AG09319 (cell line): ENCODE measurements at regions not wholly inside any gene's neighbourhood (a gene's known extent, or its start where the extent isn't known, plus 50 kb on each side); places are given as distances from the start of the nearest gene placed in this dataset.

ENCODE experiments used
- DNase-seq: peaks from one replicate; pipeline ENCODE4 v3.0.0-alpha.2; 2010; ENCODE audit warnings: low read depth; ENCODE audit errors: extremely low read depth
- CTCF ChIP-seq: IDR thresholded peaks from 2 replicates; pipeline ENCODE4 v1.5.1; 2011; ENCODE audit warnings: low read depth, mild to moderate bottlenecking, inconsistent platforms, low read length, moderate library complexity

GRCh38 chr2:193867454-193867853, 1672.7 kb upstream of the TMEFF2 start:
- no peak for TF ChIP-seq CTCF
- no peak for DNase-seq

GRCh38 chr2:193861557-193861956, 1666.8 kb upstream of the TMEFF2 start:
- DNase-seq: no peak
- no peak for TF ChIP-seq CTCF

GRCh38 chr2:193847991-193848390, 1653.3 kb upstream of the TMEFF2 start:
- no peak for DNase-seq
- no peak for TF ChIP-seq CTCF

- no peak for DNase-seq
- TF ChIP-seq CTCF: no peak
Observed at GRCh38 chr2:193847130-193847529, 1652.4 kb upstream of the TMEFF2 start.

GRCh38 chr2:193845604-193846003, 1650.9 kb upstream of the TMEFF2 start:
- no peak for TF ChIP-seq CTCF
- no peak for DNase-seq

- no peak for TF ChIP-seq CTCF
- DNase-seq: no peak
Observed at GRCh38 chr2:193843675-193844074, 1648.9 kb upstream of the TMEFF2 start.

- no peak for DNase-seq
- no peak for TF ChIP-seq CTCF
Observed at GRCh38 chr2:193841384-193842150, 1646.8 kb upstream of the TMEFF2 start.
